NOMO-1 (cell line): ENCODE measurements at regions not wholly inside any gene's neighbourhood (a gene's known extent, or its start where the extent isn't known, plus 50 kb on each side); places are given as distances from the start of the nearest gene placed in this dataset.

Experiments used
- DNase-seq, 2 experiments: peaks; one replicate each; lab custom pipeline; 2025; ENCODE audit not compliant: unreplicated experiment in 2 of 2; lab: John Stamatoyannopoulos, UW

DNA sequence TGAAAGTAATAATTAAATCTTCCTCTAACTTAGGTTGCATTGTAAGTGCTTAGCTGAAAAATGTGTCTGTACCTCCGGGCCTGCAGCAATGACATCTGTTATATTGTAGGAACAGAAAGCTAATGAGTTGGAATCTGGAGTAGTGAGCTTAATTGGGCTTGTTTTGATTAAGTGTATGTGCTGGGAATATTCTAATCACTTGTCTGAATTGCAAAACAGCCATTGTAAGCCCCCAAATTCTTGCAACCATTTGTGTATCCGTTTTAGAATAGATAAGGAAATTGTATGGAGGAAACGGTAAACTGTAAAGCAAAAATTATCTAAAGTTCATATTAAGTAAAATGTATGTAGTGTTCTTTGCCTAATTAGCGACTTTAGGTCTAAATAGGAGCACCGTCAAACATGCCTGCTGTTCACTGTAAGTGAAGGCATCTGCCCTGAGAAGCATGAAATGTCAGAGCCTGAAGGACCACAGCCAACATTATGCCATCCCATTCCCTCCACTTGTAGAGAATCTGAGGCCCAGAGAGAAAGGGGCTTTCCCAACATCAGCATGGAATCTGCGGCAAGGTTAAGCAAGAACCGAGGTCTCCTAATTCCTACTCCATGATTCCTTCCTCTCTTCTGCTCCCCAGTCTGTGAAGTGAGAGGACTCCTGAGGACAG lies 466.4 kb downstream of the TDRD15 start:
- no peak for DNase-seq

DNA sequence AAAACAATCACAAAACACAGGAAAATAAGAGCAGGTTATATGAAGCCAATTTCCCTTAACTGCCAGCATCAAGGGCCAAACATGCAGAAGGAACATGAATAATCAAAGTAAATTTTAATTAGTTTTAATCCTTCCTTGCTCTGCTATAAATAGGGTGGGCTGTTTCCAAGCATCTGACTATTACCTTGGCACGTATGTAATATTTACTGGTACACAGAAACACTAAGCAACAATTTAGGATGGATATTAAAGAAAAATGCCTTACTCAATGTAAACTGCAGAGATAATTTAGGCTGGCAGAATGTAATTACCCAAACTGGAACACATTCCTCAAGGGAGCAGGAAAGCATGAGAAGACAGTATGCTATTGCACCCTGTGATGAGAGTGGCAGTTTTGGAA lies 468.2 kb downstream of the TDRD15 start:
- no peak for DNase-seq

DNA sequence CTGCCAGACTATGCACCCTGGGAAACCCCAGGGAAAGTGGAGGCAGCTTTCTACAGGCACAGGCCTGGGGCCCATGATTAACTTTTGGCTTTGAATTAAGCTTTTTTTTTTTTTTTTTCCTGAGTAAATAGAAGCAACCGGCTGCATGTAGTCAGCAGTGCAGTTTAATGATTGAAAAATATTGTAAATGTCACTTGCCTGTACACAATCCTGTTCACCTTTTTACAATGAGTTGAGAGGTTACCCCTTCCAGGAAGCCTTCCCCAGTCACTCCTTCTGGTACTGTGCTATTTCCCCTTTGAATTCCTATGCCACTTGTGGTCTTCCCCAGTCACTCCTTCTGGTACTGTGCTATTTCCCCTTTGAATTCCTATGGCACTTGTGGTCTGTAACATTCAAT lies 475.6 kb downstream of the TDRD15 start:
- DNase-seq, result no peak

DNA sequence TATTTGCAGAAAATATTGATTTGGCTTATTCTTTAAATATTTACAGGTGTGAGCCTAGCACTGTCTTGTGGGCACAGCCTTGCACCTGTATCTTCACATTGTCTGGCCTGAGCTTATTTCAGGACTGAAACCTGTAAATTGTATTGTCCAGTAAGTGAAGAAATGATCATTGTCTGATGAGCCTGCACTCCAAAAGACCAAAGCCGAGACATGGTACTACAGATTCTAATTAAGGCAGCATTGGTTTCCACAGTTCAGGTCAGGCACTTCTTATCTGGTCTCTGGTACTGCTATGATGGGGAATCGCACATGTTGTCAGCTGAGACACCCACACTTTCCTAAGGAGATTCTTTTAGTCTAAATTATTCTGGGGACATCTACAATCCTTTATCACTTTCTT lies 479.0 kb downstream of the TDRD15 start:
- no peak for DNase-seq

DNA sequence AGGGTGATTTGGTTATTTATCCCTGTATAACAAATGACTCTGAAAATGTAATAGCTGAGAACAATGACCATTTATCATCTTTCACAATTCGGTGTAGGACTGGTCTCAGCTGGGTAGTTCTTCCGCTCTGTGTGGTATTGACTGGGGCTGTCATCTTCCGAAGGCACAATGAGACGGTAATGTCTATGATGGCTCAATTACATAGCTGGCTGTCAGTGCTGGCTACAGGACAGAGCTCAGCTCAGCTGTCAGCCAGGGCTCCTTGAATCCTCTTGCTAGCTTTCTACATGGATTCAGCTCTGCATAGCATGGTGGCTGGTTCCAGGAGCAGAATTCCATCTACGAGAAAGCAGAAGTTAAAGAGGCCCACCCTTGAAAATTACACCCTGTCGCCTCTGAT lies 483.8 kb downstream of the TDRD15 start:
- DNase-seq, result no peak

DNA sequence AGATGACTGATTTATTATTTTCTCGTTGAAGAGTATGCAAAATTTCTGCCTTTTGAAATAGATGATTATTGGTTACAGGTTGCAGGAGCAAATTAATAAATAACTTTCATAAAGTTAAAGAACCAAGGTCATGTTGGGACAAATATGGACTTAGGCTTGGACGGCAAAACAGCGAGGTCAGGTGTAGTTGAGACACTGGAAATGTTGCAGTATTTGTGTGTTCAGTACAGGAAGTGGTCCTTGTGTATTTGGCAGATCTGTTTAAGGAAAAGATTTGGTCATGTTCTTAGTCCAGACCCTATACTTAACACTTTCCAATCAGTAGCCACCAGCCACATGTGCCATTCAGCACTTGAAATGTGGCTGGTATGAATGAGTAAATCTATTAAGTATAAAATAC lies 486.5 kb downstream of the TDRD15 start:
- DNase-seq, result no peak

DNA sequence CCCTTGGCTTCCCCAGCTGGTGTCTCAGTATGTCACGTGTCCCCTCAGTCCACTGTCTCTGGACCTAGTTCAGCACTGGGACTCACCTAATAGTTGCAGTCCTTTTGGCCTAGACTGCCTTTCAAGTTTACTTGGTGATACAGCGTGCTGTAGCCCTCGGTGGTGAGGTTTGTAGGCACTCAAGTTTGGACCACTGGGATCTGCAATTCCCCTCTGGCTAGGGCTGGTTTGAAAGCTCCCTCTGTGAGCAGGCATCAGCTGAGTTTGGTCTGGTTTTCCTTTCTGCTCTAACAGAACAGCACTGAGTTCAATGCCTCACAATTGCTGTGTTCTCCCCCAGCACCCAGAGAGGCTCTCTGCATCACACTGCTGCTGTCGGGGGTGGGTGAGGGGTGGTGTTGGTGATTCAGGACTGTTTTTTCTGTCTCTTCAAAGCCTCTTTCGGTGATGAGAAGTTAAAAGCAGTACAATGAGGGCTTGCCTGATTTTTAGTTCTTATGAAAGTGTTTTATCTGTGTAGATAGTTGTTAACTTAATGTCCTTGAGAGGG lies 494.2 kb downstream of the TDRD15 start:
- DNase-seq, result no peak

DNA sequence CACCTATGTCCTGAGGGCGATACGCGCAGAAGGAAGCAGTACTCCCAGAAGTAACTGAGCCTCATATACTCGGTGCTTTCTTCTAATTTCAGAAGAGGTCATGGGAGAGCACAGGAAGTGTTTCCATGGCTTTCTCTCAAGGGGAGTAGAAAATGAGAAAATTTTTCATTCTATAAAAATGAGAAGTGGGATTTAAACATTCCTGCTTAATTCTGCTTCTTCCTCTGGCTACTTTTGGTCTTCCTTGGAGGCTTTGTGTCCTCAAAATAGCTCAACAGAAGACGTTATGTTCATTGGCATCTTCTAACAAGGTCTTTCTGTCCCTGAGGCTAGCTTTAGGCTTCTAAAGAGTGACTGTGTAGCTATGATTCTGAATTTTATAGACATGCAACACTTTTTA lies 497.0 kb downstream of the TDRD15 start:
- DNase-seq, result no peak

DNA sequence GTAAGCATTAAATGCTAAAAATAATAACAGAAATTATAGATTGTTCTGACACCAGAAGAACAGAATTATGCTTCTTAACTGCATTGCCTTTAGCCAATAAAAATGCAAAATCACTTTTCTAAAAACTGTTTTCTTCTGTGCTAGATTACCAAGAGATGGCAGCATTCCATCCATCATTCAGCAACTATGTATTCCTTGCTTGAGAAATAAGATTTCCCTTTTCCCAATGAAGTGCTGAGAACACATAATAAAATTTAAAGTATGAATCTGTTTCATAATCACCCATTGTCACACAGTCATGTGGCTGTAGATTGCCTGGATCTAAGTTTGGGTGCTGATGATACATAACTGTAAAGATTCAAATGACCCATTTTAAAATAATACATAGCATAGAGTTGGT lies 504.2 kb downstream of the TDRD15 start:
- no peak for DNase-seq

DNA sequence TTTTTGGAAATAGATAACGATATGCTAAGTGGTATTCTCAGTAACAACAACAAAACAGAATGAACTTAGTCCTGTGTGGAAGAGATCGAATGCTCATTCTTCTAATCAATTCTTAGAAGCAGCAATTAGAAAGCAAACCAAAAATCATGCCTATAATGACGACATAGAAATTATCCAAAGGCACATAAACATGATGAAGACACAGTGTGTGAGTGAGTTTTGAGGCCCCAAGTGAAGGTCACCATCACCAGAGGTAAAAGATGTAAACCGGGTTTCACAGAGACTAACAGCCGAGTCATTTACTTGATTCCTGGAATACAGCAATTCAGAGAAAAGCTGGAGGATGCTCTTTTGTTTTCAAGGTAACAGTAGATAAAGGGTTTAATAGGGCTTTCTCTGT lies 509.2 kb downstream of the TDRD15 start:
- DNase-seq, result no peak

DNA sequence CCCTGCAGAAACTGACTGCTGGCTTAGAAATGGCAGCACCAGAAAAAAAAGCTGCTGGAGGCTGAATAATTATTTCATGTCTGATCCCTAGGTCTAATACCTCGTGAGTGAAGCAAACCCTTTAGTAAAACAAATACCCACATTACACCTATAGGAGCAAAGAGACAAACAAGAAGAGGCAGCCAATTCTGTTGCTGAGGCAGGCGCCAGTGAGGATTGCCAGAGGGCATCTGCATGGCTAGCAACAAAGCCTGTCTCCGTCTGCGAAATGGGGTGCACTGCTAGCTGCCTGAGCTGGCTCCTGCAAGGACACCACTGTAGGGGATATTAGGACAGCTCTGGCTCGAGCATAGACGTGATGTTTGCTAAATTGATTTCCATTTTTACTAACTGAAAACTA lies 509.7 kb downstream of the TDRD15 start:
- no peak for DNase-seq

DNA sequence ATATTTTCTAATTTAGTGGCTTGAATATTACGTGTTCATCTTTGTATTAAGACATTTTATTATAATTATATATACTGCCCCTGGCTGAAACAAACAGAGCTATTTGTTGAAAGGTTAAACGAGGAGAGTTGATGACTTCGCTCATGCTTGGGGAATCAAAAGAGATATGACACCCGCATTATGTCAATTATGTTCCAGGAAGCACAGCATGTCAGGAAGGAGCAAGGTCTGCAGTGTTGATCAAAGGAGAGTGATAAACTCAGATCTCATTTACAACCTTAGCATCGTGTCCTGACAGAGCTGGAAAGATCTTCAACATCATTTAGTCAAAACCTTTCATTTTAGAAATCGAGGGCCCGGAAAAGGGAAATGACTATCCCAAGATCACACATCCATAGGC lies 510.1 kb downstream of the TDRD15 start:
- no peak for DNase-seq

DNA sequence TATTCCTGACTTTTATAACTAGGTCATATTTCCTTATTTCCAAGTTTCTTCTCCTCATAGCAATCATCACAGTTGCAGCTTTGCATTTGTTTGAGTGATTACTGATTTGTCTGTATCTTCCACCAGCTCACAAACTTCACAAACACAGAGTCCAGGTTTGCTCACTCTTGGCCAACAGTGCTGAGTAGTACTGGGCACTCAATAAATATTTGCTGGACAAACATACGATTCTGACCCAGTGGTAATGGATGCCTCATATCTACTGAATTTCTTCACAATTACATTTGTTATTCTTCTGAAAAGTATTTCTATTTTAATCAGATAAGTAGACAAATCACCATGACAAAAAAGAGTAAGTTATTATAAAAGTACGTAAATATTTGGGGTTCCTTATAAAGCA lies 516.3 kb downstream of the TDRD15 start:
- no peak for DNase-seq

DNA sequence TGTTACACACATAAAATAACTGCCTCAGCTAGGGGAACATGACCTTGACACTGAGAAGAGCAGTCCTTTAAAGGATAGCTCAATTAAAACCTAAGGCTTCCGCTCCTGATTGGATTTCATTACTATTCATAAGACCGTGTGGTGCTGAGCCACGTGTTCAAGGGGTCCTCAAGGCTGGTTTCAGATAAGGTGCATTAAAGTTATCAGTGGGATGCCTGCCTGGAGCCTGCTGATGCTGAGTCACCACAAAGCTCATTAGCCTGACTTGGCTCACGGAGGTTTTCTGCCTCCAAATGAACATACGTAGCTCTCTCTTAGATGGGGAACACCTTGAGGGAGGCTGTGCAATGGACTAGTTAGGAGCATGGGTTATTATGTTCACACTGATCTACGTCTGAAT lies 518.9 kb downstream of the TDRD15 start:
- DNase-seq, result no peak

DNA sequence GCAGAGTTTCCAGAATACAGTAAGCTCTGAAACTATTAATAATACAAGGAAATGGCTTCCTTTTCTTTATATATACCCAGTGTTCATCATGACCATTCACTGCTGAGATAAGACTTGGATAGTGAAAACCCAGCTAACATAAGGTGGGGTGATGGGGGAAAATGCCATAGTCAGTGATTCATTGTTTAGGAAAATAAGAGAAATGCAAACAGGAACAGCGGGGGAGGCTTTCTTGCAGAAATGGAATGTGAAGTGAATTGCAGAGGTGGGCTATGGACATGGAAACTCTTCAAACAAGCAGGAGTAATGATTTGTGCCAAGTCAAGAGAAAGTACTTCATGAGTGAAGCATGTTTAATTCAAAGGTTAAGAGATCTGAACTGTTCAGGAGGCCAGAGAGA lies 519.4 kb downstream of the TDRD15 start:
- no peak for DNase-seq

DNA sequence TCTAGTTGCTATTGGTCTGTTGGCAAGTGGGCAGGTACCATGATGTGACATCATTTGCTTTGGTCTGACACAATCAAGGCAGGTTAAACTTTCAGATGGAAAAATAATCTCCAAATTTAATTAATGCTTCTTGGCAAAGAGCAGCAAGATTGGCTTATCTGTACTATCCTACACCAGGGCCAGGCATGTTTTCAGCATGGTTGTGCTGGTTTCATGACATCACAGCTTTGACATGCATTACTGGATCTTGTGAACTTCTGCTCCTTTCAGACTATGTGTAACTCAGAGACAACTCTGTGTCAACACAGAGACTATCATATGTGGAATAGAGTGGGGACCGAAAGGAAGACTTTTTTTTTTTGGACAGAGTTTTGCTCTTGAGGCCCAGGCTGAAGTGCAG lies 520.5 kb downstream of the TDRD15 start:
- DNase-seq, result no peak

DNA sequence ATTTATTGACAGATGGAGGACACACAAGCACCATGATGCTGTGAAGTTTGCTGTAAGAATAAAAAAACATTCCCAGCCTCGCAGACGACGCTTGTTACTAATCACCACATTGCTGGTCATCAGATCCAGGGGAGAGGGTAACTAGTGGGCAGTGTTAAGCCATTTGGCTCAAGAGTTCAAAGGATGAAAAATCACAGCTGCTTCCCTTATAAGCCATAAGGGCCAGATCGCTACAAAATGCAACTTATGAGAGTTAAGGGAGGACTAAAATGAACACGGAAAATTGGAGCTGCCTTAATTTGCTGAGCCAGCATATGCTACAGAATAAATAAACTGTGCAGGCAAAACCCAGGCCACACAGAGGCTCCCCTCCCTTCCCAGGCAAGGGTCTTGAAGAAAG lies 522.6 kb downstream of the TDRD15 start:
- DNase-seq, result no peak

DNA sequence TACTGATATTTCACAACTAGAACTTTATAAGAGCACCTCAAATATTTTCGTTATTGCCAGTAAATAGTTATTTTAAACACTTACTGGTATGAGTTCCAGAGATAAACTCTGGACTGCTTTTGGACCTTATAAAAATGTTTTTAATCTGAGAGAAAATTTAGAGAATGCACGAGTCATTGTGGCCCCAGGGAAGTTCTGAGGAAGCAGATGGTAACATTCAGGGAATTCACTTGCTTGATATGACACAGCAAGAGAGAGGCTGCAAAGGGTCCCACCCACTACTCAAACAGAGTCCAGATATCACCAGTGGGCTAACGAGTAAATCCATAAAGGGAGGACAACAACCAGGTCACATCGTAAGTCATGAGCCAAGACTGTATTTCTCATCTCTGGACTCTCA lies 526.8 kb downstream of the TDRD15 start:
- no peak for DNase-seq

DNA sequence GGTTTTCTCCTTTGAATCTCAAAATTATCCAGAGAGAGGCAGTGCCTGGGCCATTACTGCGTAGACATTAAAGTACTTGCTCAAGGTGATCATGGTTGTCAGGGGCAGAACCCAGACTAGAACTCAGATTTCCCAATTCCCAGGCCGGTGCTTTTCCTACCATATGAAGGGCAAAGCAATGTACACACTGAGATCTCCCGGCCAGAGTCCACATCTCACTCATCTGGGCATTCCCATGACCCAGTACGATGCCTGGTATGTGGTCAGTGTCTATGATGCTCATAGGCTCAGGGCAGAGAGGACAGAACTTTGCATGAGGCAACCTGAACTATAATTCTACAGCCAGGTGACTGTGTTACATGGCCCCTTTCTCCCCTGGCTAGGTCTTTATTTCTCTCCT lies 531.4 kb downstream of the TDRD15 start:
- no peak for DNase-seq

DNA sequence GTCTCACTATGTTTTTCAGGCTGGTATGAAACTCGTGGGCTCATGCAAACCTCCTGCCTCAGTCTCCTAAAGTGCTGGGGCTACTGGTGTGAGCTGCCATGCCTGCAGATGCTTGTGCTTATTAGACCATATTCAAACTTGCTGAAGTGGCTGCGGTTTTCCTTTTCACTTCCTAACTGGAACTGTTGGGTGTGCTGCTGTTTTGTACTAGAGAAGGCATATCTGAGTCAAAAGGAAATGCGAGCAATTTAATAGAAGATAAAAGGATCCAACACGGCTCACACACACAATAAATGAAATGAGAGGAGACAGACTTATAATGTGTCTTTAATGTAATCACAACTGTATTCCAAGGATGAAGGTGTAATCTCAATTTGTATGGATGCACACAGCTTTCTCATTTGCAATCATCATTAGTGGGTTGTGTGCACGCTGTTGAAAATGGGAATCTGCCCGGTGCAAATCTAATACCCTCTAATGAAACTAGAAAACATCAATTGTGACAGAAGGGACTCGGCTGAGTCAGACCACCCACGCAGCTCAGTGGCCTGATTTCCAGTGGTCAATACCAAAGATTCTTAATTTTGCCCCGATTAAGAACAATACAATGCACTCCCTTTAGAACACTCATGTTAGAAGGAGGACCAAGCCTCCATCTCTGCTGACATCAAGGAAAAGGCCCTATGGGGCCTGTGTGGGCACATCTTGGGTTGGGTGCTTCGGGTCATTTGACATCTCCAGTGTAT lies 532.7 kb downstream of the TDRD15 start:
- no peak for DNase-seq

DNA sequence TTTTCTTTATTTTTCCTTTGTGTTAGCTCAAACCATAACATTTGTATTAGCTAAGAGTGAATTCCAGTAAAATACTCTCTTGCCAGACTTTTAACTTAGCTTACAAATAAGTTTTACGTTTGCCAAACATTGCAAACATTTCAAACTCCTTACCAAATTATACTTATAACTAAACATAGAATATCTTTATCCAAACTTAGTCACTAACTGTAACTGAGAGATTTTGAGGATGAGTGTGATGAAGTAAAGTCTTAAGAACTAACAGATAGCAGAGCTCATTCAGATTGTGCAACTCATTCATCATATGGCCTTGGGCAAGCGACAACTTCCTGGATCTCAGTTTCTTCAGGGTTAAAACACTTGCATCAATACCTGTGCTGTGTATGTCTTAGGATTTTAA lies 533.7 kb downstream of the TDRD15 start:
- DNase-seq, result peak; percentile 20 to 47

DNA sequence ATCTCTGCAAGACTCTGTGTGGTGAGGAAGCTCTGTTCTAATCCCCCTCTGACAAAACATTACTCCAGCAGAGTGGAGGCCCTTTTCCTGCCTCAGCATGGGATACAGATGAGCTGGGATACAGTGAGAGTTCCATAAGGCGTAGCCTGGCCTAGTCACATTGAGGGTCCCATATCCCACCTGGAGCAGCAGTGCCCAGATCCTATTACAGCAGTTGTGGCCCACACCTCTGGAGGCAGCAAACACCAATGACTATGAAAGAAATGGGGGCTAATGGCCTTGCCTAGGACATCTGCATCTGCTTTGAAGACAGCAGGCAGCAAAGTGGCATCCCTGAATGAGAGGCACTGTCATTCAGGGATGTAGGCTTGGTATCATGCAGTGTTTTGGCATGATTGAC lies 534.5 kb downstream of the TDRD15 start:
- DNase-seq, result no peak
